ENCODE measurements at regions not wholly inside any gene's neighbourhood (a gene's known extent, or its start where the extent isn't known, plus 50 kb on each side); places are given as distances from the start of the nearest gene placed in this dataset.

DNA sequence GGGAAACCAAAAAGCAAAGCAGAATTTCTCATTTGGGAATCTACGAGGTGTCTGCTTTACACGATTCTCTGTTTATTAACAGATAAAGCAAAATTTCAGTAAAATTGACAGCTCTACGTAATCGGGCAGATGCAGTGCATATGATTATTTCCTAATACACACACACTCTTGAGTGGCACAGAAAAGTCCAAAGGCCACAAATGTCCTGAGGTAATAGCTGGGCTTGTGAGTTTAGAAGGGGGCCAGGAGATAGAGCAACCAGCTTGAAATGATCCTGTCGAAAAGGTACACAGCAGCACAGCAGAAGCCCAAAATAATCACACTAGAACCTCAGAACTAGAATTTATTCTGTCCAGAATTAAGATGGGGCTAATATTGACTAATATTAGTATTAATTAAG, 236.0 kb downstream of the FAT4 start:
- 60 to 67% (median 65%) methylated on average over 5 of the region's 5 CpGs for WGBS, 4 donors
- intact Hi-C loops (cut with DNase I) = no loop called here

GRCh38 chr4:125551466-125551865, 236.7 kb downstream of the FAT4 start:
- H3K27ac ChIP-seq = no peak overlapping the region
- no peaks in the 10 kb centered on the region for H3K27me3 ChIP-seq
- no peak for TF ChIP-seq POLR2A (IDR thresholded peaks at IDR 0.05)
- TF ChIP-seq, protein P1, sequence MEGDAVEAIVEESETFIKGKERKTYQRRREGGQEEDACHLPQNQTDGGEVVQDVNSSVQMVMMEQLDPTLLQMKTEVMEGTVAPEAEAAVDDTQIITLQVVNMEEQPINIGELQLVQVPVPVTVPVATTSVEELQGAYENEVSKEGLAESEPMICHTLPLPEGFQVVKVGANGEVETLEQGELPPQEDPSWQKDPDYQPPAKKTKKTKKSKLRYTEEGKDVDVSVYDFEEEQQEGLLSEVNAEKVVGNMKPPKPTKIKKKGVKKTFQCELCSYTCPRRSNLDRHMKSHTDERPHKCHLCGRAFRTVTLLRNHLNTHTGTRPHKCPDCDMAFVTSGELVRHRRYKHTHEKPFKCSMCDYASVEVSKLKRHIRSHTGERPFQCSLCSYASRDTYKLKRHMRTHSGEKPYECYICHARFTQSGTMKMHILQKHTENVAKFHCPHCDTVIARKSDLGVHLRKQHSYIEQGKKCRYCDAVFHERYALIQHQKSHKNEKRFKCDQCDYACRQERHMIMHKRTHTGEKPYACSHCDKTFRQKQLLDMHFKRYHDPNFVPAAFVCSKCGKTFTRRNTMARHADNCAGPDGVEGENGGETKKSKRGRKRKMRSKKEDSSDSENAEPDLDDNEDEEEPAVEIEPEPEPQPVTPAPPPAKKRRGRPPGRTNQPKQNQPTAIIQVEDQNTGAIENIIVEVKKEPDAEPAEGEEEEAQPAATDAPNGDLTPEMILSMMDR (IDR thresholded peaks at IDR 0.05) = no peak
- no peaks in the 10 kb centered on the region for H3K9me3 ChIP-seq (replicated peaks in 1 of 3)
- intact Hi-C loops (cut with DNase I) = no loop called here
- no peaks in the 10 kb centered on the region for H3K4me1 ChIP-seq (replicated peaks in 1 of 2)
- no peaks in the 10 kb centered on the region for H3K36me3 ChIP-seq (replicated peaks in 1 of 2)
- no peak for DNase-seq
- WGBS, 4 donors = 72 to 81% (median 75%) methylated on average over 2 of the region's 2 CpGs
- H3K4me3 ChIP-seq = no peak overlapping the region

More for the DNA sequence above, 236.0 kb downstream of the FAT4 start:
- Histone ChIP-seq H3K4me1 (replicated peaks in 1 of 2) (no peaks in the 10 kb centered on the region), H3K27ac (no peak overlapping the region), H3K27me3 (no peaks in the 10 kb centered on the region), H3K9me3 (replicated peaks in 1 of 3) (no peaks in the 10 kb centered on the region), H3K36me3 (replicated peaks in 1 of 2) (no peaks in the 10 kb centered on the region), H3K4me3 (no peak overlapping the region)
- TF ChIP-seq, protein P1 (IDR thresholded peaks at IDR 0.05) = no peak
- no peak for TF ChIP-seq POLR2A (IDR thresholded peaks at IDR 0.05)
- no peak for DNase-seq

DNA sequence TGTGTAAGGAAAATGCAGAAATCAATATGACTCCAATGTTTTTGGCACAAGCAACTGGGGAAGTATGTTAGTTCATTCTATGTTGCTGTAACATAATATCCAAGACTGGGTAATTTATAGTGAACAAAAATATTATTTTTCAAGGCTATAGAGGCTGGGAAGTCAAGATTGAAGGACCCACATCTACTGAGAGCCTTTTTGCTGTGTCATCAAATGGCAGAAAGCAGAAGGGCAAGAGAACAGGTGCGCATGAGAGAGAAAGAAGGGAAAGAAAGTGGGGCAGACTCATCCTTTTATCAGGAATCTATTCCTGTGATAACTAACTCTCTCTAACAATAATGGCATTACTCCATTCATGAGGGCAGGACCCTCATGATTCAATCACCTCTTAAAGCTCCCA, 237.2 kb downstream of the FAT4 start:
- intact Hi-C loops (cut with DNase I) = no loop called here
- no peaks in the 10 kb centered on the region for H3K9me3 ChIP-seq (replicated peaks in 1 of 3)
- H3K4me3 ChIP-seq = no peak overlapping the region
- no peaks in the 10 kb centered on the region for H3K36me3 ChIP-seq (replicated peaks in 1 of 2)
- no peaks in the 10 kb centered on the region for H3K27me3 ChIP-seq
- H3K27ac ChIP-seq = no peak overlapping the region
- DNase-seq = no peak
- 89 to 93% (median 91%) methylated on average over 1 of the region's 1 CpG for WGBS, 4 donors
- H3K4me1 ChIP-seq (replicated peaks in 1 of 2) = no peaks in the 10 kb centered on the region
- no peak for TF ChIP-seq POLR2A (IDR thresholded peaks at IDR 0.05)
- TF ChIP-seq, protein P1 (IDR thresholded peaks at IDR 0.05) = no peak

GRCh38 chr4:125572601-125573000, 257.8 kb downstream of the FAT4 start:
- WGBS, 4 donors = 61 to 82% (median 67%) methylated on average over 2 to 3 of the region's 3 CpGs
- TF ChIP-seq, protein P1 (IDR thresholded peaks at IDR 0.05) = no peak
- no peak for TF ChIP-seq POLR2A (IDR thresholded peaks at IDR 0.05)
- intact Hi-C loops (cut with DNase I) = no loop called here

More at GRCh38 chr4:125572601-125573000, 257.8 kb downstream of the FAT4 start:
- no peaks in the 10 kb centered on the region for H3K27me3 ChIP-seq
- H3K27ac ChIP-seq = no peak overlapping the region
- no peaks in the 10 kb centered on the region for H3K4me1 ChIP-seq (replicated peaks in 1 of 2)
- DNase-seq = no peak
- H3K4me3 ChIP-seq = no peak overlapping the region
- no peaks in the 10 kb centered on the region for H3K9me3 ChIP-seq (replicated peaks in 1 of 3)
- no peaks in the 10 kb centered on the region for H3K36me3 ChIP-seq (replicated peaks in 1 of 2)
